Central memory CD4-positive, alpha-beta T cell (primary cell): ENCODE measurements at regions not wholly inside any gene's neighbourhood (a gene's known extent, or its start where the extent isn't known, plus 50 kb on each side); places are given as distances from the start of the nearest gene placed in this dataset.
"Not testable (repeated sequence)": the region's sequence is repeated elsewhere in the genome, so short reads cannot be mapped to it uniquely, and the experiment has no call there.

ENCODE experiments used
- DNase-seq: peaks from one replicate; pipeline ENCODE4 v3.0.0; 2022

DNA sequence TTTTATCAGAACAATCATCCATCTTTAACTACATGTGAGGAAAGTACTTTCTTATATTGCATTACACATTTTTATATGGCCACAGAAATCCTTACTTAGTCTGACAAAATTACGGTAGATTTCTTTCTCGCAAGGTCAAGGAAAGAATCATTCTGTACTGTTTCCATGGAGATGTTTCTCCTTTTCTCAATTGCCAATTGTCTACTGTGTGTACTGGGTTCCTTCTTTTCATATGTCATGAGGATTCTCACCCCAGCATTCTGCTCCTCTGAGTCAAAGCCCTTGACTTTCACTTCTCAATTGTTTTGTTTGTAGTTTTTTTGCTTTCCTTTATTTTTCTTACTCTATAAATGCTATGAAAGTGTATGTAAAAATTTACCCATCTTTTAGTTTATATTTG is 99.3 kb upstream of the AGAP9 start:
- DNase-seq, result not testable (repeated sequence)

GRCh38 chr10:47619300-47620012 is 96.0 kb upstream of the AGAP9 start:
- not testable (repeated sequence) for DNase-seq

- DNase-seq, result not testable (repeated sequence)
Observed at GRCh38 chr10:47609311-47609710, 85.9 kb upstream of the AGAP9 start.

DNA sequence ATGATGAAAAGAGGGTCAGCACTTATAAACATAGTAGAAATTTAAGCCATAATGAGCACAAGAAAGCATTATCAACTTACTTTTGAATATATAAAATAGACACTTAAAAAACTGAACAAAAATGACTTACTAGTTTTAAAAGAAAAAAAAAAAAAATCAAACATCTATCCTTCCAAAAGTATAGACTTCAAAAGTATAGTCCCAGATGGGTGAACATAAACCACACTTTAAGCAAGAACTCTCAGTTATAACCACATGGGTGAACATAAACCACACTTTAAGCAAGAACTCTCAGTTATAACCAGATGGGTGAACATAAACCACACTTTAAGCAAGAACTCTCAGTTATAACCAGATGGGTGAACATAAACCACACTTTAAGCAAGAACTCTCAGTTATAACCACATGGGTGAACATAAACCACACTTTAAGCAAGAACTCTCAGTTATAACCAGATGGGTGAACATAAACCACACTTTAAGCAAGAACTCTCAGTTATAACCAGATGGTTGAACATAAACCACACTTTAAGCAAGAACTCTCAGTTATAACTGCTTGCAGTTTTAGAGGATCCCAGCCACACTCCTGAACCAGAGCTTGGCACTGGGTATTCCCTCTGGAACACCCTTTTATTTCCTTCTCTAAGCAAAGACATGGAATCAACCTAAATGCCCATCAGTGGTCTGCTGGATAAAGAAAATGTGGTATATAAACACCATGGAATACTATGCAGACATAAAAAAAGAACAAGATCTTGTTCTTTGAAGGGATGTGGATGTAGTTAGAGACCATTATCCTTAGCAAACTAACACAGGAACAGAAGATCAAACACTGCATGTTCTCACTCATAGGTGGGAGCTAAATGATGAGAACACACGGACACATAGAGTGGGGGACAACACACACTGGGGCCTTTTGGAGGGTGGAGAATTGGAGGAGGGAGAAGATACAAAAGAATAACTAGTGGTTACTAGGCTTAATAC is 82.6 kb upstream of the AGAP9 start:
- not testable (repeated sequence) for DNase-seq

DNA sequence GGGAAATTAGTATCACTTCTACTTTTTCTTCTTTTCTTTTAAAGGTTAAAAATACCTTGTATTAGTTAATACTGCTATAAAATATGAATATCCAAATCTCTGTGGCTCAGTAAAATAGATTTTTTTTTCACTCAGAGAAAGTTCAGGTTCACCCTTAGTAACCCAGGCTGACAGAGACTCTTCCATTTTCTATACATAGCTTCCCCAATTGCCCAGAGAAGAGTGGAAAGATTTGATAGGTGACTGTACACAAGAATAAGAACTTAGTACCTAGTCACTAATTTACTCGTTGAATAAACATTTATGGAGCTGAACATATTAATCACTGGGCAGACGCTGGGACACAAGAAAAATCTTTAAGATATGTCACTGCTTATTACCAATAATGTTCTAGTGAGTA is 77.2 kb upstream of the AGAP9 start:
- DNase-seq, result not testable (repeated sequence)

- not testable (repeated sequence) for DNase-seq
Observed at GRCh38 chr10:47600127-47600526, 76.7 kb upstream of the AGAP9 start.

DNA sequence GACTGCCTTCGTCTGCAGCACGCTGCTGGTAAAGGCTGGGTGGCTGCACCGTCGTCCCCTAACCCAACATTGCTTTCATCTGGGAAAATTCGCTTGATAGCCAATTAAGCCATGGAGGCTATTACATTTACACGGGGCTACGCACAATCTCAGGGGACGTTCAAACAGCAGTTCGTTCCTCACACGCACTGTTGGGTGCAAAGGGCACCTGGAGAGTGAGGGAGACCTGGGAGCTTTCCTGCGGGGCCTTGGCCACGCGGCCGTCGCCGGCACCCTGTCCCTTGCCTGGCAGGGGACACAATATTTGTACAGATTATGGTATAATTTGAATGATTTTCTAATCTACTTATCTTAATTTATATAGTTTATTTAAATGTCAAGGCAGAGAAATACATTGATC is 76.2 kb upstream of the AGAP9 start:
- DNase-seq, result not testable (repeated sequence)

DNA sequence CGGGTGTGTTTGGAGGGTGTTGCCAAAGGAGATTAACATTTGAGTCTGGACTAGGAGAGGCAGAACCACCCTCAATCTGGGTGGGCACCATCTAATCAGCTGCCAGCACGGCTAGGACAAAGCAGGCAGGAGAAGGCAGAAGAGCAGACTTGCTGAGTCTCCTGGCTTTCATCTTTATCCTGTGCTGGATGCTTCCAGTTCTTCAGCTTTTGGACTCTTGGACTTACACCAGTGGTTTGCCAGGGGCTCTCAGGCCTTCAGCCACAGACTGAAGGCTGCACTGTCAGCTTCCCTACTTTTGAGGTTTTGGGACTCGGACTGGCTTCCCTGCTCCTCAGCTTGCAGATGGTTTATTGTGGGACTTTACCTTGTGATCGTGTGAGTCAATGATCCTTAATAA is 70.4 kb upstream of the AGAP9 start:
- not testable (repeated sequence) for DNase-seq

DNA sequence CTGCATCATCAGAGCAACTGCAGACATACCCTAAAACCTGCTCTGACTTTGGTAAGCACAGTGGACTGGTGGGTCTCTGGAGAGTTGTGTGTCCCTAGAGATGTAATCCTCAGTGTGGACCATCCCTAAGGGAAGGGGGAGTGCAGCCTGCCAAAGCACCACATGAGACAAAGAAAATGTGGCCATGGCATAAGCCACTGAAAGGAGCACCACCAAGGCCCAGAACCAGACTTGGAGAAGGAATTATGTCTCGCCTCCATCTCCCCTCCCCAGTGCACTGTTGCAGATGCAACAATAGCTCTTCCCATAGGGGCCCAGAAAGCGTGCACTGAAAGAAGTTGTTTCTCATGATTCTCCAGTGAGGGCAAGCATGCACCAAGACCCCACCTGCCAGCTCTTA is 69.7 kb upstream of the AGAP9 start:
- not testable (repeated sequence) for DNase-seq

- DNase-seq, result not testable (repeated sequence)
Observed at GRCh38 chr10:47590956-47591355, 67.5 kb upstream of the AGAP9 start.

DNA sequence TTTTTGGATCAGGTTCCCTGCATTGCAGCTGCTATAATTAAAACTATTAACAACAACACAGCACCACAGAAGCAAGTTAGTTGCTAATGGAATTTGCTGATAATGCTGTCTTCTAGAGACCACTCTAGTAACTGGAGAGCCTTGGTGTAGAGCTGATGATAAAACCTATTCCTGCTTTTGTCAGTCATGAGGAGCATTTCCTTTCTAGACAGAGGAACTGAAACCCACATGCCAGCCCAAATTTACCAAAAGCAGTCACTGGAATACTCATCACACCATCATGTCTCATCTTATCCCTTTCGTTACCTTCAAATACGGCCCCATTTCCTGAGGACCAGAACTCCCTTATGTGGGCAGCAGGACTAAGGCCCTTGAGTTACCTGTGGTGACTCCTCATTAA is 67.1 kb upstream of the AGAP9 start:
- not testable (repeated sequence) for DNase-seq

DNA sequence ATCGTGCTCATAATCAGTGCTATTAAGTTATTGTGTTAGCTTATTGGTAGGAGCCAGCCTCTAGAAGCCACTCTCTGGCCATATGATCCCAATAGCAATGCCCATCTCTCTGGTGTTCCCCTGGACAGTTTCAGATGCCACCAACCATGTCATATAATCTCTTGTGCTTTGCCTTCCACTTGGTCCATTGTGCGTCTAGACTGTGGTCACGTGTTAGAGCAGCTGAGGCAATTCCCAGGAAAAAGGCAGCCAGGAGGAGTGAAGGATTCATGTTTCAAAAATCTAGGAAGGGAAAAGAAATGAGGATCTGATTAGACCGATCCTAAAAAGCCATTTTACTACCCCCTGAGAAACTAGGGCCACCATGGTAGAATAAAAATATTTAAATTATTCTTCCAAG is 58.6 kb upstream of the AGAP9 start:
- not testable (repeated sequence) for DNase-seq

GRCh38 chr10:47580063-47580462 is 56.6 kb upstream of the AGAP9 start:
- not testable (repeated sequence) for DNase-seq

- DNase-seq, result not testable (repeated sequence)
Observed at GRCh38 chr10:47578547-47578946, 55.1 kb upstream of the AGAP9 start.
